CD4-positive, alpha-beta T cell treated with Interleukin-1 beta for 1 hour (primary cell): ENCODE measurements at regions not wholly inside any gene's neighbourhood (a gene's known extent, or its start where the extent isn't known, plus 50 kb on each side); places are given as distances from the start of the nearest gene placed in this dataset.

Source experiments
- DNase-seq, 2 donors: peaks; one replicate each; pipeline ENCODE4 v3.0.0-alpha.2; 2020 to 2022

DNA sequence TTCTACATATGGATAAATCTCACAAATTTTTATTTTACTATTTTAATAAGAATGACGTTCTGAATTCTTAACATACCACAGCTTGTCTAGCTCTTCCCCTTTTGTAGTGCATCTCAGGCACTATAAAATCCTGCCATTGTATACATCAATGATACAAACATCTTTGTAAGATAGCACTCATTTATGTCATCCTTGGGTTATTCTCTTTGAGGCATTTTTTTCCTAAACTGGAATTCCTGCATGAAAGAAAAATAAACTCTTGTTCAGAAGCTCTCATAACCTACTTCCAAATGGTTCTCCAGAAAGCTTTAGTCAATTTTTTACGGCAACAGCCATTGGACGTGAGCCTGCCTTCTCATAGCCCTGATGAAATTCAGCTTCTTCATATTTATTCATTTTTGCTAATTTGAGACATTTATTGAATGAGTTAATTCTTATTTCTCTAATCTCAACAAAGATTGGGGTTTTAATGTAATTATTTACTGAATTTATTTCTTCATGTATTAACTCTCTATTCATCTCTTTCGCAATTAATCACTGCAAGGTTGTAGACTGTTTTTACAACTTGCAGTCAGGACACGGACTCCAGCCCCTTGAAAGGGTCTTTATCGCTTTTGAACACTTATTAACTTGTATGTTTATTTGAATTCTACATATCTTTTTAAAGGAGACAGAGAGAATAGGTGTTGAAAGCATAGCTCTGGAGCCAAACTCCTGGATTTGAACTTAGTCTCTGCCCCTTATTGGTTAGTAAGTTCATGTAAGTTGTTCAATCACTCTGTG is 57.6 kb upstream of the PARD3B start:
- DNase-seq, result no peak

DNA sequence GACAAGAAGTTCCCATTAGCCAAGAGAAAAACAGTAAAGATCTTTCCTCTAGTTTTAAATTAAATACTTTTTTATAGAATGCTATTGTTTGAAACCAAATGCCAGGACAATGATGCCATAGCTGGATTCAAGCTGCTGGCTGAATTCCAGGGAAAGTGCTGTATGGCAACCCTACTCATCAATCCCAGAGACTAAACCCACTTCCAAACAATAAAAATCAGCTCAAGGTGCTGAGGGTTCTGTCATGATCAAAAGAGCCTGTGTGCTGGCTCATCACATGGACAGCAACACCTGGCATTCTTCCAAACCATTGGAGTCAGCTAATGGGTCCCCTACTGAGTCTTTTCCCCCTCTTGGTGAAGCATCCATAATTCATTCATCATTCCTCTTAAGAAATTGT is 53.7 kb upstream of the PARD3B start:
- DNase-seq, result no peak

GRCh38 chr2:204492417-204492816 is 52.9 kb upstream of the PARD3B start:
- no peak for DNase-seq

GRCh38 chr2:204494681-204495080 is 50.6 kb upstream of the PARD3B start:
- no peak for DNase-seq

DNA sequence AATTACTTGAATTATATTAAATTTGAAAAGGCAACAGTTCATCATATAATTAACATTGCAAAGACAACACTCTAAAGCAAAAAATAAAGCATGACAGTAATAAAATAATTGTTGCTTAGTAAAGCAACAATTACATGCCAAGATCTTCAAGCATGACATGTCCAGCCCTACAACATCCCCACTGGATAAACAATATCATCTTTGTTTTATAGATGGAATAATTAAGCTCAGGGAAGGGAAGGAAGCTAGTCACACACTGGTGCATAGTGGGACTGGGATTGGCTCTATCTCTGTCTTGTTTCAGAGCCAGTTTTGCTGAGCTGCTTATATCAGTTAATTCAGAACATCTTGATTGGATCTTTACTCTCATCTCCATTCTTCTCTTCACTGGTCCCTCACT is 49.9 kb upstream of the PARD3B start:
- no peak for DNase-seq
